GM21576 (cell line): ENCODE measurements at regions not wholly inside any gene's neighbourhood (a gene's known extent, or its start where the extent isn't known, plus 50 kb on each side); places are given as distances from the start of the nearest gene placed in this dataset.
"Not testable (repeated sequence)": the region's sequence is repeated elsewhere in the genome, so short reads cannot be mapped to it uniquely, and the experiment has no call there.

ENCODE experiments used
- ATAC-seq: cut with Tn5 transposase; IDR thresholded peaks from one replicate; pipeline ENCODE4 v1.9.1; 2021; ENCODE audit warnings: mild to moderate bottlenecking, moderate library complexity; ENCODE audit not compliant: unreplicated experiment

DNA sequence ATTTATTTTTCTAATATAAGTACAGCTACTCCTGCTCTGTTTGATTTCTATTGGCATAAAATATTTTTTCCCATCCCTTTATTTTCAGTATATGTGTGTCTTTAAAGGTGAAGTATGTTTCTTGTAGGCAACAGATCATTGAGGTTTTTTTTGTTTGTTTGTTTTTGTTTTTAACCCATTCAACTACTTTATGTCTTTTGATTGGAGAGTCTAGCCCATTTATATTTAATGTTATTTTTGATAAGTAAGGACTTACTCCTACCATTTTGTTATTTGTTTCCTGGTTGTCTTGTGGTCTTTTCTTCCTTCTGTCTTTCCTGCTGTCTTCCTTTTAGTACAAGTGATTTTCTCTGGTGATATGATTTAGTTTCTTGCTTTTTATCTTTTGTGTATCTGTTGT, 285.1 kb upstream of the PROX1 start:
- no peak for ATAC-seq

DNA sequence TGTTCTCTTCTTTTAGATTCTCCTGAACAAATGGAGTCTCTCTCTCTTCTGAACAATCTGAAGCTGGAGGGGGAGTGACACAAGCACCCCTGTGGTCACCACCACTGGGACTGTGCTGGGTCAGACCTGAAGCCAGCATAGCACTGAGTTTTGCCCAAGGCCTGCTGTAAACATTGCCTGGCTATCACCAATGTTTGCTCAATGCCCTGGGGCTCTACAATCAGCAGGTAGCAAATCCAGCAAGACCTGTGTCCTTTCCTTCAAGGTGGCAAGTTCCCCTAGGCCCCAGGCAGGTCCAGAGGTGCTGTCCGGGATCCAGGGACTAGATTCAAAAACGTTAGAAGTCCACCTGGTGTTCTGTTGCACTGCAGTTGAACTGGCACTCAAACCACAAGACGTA, 282.8 kb upstream of the PROX1 start:
- ATAC-seq, result no peak

DNA sequence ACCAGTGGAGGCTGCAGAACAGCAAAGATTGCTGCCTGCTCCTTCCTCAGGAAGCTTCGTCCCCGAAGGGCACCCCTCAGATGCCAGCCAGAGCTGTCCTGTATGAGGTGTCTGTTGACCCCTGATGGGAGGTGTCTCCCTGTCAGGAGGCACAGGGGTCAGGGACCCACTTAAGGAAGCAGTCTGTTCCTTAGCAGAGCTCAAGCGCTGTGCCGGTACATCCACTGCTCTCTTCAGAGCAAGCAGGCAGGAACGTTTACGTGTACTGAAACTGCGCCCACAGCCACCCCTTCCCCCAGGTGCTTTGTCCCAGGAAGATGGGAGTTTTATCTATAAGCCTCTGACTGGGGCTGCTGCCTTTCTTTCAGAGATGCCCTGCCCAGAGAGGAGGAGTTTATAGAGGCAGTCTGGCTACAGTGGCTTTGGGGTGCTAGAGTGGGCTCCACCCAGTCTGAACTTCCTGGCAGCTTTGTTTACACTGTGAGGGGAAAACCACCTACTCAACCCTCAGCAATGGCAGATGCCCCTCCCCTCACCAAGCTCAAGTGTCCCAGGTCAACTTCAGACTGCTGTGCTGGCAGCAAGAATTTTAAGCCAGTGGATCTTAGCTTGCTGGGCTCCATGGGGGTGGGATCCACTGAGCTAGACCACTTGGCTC, 275.8 kb upstream of the PROX1 start:
- not testable (repeated sequence) for ATAC-seq

DNA sequence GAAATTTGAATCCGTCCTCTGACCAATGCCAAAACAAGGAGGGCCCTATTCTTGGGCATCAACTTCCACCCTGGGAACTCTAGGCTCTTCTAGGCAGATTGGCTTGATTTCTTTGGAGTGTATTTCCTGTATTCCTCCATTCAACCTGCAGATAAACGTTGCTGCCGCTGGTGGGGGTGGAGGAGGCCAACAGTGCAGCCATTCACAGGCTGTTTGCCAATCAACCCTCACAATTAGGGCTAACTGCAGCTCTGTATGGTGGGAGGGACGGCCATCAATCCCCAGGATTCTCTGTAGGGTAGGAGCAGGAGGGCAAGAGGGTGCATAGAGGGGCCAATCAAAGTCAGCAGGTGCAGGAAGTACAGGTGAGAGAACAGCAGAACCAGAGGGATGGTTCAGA, 273.1 kb upstream of the PROX1 start:
- no peak for ATAC-seq

DNA sequence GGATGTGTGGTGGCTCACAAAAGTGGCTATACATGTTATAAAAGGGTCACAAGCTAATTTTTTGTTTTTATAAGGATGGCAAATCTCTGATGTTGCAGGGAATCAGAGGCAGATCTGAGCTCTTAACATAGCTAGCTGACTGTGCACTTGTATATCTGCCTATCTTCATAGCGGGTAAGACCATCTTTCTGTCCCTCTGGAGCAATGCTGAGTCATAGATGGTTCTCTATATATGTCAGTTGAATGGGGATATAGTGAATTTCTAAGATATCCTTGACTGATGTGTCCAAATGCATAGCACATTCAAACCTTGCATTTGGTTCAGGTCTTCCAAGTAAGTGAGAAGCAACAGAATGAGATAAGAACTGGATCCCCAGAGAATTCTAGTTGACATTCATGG, 272.6 kb upstream of the PROX1 start:
- no peak for ATAC-seq

DNA sequence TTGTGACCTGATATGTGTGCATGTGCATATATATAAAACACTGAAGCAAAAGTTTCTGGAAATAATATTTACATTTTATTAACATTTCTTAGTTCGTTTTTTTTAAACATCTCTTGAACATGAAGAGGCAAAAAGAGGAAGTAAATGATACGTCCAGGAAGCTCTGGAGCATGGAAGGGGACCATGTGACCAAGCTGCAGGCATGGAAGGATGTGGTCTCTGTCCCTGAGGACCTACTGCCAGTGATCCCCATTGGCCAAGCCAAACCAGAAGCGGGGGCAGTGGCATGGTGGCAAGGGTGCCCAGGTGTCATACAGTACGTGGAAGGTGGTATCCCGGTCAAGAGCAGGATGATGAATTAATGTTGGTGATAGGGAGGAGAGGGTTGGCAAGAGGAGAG, 268.3 kb upstream of the PROX1 start:
- no peak for ATAC-seq

DNA sequence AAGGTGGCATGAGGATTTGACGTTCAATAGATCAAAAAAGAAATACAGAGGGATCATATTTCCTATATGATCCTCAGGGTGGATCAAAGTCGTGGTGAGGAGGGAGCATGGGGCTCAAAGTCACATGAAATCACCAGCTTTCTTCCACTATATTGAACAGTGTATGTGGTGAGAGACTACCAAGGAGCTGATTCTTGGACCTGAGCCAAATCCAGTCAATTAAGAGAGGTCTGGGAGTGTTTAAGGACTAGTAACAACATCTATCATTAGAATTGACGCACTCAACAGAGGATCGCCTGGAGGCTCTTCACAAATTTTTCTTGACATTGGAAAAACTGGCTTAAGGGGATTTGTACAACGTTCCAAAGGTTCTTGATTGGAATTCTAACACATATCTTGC, 267.7 kb upstream of the PROX1 start:
- ATAC-seq, result no peak

DNA sequence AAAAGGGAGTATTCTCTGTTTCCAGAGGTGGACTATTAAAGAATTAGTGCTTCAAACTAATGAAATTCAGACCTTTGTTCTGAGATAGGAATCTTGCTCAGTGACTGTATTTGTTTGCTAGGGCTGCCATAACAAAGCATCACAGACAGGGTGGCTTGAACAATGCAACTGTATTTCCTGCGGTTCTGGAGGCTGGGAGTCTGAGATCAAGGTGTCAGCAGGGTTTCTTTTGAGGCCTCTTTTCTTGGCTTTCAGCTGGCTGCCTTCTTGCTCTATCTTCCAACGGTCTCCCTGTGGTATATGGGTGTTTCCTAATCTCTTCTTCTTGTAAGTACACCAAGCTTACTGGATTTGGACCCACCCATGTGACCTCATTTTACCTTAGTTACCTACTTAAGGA, 264.6 kb upstream of the PROX1 start:
- ATAC-seq, result no peak

DNA sequence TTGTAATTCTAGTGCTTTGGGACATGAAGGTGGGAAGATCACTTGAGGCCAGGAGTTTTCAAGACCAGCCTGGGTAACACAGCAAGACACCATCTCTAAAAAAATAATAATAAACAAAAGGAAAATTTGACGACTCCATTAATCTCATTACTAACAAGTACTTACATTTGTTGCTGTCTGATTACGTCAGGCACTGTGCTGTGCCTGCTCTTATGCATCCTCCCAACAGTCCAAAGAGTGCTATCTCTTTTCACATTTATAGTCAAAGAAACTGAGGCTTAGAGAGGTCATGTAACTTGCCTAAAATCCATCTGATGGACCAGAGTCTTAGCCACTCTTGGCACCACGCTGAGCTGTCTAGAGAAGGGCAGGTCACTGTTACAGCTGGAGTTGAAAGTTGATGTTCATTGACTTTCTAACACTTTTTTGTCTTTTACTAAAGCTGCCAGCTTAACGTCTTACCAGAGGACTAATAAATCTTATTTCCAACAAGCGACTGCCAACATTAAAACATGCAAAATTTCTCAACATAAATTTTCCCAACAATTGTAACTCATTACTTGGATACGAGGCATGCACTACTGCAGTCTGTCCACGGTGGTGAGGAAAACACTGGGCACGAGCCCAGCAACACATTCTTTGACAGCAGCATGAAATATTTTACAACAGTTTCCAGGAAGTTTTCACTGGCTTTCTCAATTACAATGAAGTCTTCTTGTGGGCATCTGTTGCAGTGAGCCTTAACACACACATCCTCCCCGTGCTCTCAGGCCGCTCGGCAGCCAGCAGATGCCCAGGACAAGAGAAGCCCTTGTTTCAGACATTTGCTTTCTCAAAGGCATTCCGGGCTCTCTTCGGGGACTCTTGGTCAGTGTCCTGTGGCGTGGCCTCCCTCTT, 262.9 kb upstream of the PROX1 start:
- no peak for ATAC-seq

DNA sequence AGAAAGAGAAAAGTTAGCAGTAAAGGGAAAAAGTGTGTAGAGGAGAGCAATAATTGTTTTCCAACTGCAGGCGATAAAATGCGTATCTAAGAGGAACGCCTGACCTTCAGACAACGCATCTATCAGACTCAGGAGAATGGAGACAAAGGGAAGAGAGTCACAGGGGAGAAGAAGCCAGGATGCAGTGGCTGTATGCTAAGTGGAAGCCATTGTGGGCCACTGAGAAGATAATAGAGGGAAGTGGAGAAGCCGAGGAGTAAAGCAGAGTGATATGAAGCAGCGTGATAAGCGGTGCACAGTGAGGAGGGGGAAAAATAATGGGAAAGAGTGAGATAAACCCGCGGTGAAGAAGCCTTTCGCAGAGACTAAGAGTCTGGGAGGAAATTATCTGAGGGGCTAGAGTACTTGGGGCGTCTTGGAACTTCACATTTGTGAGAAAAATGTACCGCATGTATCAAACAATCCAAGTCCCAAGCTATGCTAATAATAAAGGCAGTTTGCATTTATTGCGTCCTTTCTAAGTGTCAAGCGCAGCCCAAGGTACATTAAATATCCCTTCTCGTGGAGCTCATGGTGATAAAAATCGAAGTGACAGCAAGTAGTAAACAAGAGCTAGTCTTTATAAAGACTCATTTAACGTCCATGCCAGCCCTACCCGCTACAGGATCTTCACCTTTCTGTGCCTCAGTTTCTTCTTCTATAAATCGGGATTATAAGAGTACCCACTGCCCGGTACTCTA, 259.8 kb upstream of the PROX1 start:
- ATAC-seq, result no peak

DNA sequence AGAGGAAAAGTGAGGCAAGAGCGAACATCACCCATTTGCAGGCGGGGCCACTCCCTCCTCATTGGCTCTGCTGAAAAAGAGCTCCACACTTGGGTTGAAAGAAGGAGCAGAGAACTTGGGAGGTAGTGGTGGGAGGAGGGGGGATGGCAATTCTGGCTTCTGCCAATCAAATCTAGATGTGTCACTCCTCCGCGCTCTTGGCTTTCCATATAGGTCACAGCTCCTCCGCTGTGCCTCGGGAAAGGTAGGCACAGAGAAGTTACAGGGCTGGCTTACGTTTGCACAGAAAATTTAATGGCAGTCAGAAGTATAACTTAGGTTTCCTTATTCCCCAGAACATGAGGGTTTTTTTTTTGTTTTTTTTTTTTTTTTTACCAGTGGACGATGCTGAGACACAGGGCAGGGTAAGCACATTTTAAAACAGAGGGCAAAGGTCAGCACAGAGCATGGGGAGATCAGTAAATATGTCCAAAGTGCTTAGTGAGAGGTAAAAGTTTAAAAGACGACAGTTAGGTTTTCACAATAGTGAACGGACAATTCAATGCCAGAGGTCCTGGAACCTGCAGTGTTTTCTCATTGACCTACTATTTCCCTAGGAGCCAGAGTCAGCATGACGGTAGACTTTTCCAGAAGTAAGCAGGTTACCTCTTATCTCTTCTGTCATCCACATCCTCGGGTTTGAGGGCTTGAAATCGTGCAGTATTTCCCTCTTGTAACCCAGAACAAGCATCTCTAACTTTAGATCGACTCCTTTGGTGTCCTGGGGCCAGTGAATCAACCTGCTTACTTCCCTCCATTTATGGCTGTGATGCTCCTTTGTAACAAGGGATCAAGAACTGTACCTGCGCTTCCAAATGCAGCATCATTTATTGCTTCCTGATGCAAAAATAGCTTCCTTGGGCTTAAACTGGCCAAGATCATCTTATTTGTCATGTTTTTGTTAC, 258.9 kb upstream of the PROX1 start:
- ATAC-seq, result no peak

DNA sequence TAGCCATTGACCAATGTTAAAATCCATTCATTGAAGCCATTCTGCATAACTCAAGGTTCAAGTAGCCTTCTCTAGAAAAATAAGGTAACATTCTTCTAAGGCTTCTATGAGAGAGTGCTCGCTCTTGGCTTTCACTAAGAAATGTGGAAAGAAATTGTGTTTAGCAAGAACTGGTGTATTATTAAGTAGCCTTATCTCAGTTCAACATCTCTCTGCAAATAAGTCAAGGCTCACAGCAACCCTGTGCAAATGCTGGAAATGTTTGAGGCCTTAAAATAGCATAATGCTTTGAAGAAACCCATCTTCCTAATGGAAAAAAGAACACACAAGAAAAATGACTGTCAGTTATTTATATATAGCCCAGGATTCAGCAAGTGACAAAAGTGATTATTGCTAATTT, 254.1 kb upstream of the PROX1 start:
- no peak for ATAC-seq

DNA sequence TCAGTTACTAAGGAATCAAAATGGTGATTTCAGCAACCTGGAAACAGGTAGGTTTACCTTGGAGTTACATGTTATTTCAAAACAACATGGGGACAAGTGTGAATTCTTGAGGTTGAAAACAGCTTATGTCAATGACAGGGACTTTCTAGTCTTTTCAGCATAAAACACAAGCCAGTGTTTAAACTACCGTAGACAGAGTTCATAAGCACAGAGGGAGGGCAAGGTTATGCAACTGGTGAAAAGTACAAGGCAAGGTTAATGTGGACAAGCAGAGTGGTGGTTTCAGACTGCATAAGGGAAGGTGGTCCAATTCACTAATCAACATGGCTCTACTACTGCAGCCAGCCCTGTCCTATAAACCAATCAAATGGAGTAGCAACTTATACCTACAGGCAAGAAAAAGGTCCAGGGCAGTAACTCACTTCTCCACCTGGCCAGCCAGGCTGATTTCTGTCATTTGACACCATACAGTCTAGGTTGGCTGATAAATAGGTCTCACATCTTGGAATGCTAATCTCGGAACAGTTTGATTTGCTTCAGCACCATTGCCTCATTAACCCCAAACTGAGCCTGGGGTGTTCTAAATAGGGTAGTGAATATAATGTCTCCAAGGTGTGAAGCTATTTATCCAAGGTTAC, 250.3 kb upstream of the PROX1 start:
- no peak for ATAC-seq

DNA sequence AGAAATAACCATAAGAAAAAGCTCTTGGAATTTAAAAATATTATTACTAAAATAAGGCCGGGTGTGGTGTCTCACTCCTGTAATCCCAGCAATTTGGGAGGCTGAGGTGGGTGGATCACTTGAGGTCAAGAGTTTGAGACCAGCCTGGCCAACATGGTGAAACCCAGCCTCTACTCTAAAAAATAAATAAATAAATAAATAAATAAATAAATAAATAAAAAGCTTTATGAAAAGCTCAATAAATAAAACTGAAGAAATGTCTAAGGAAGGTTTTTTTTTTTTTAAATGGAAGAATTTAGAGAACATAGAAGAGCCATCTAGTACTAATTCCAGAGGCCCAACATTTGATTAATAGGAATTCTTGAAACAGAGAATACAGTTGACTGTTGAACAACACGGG, 249.1 kb upstream of the PROX1 start:
- no peak for ATAC-seq

DNA sequence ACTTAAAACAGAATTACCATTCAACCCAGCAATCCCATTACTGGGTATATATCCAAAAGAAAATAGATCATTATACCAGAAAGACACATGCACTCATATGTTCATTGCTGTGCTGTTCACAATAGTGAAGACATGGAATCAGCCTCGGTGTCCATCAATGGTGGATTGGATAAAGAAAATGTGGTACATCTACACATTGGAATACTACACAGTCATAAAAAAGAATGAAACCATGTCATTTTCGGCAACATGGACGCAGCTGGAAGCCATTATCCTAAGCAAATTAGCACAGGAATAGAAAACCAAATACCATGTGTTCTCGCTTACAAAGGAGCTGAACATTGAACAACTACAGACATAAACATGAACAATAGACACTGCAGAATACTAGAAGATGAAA, 244.8 kb upstream of the PROX1 start:
- no peak for ATAC-seq

DNA sequence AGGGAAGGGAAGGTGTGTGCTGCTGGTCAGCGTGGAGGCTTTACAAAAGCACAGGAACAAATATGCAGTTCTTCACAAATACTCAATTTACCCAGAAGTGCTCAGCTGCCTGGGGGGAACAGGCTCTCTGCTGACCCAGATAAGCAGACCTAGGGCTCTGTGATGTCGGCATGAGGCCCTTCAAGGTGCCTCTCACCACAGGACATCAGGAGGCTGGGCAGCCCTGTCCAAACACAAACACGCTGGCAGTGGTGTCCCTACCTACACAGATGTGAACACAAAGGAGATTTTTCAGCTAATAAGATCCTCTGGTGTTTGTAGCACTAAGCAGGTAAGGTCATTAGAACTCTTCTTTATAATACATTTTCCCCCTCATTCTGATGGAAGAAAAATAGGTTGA, 243.0 kb upstream of the PROX1 start:
- no peak for ATAC-seq

DNA sequence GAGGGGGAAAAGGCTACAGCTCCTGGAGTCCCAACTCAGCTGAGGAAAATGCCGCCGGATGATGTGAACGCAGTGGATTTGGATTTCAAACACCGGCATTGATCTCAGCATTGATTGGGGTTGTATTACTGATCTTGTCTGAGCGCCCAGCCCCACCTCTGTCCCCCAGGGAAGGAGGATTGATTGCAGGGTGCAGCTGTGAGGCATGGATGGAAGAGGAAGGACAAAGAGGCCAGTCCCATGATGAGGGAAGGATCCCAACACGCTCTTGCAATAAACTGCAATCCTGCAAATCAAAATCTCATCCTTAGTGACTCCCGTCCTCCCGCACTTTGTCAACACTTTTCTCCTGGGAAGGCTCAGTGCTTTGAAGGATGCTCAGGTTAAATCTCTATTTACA, 242.3 kb upstream of the PROX1 start:
- ATAC-seq, result no peak

DNA sequence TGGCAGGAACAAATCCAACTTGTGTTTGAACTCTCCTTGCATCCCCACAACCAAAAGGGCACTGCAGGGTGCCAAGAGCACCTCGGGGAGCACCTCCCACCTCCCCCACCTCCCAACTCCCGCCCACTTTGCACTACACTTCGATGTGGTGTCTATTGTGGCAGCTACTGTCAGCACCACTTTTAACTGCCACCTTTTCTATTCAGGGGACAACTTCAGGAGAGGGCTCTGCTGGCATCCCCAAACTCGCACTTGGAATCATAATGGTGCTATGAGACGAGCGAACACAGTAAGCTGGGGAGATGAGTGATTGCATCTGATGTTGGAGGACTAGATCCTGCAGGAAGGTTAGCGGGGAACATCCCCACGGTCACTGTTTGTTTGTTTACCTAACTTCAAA, 238.2 kb upstream of the PROX1 start:
- no peak for ATAC-seq

DNA sequence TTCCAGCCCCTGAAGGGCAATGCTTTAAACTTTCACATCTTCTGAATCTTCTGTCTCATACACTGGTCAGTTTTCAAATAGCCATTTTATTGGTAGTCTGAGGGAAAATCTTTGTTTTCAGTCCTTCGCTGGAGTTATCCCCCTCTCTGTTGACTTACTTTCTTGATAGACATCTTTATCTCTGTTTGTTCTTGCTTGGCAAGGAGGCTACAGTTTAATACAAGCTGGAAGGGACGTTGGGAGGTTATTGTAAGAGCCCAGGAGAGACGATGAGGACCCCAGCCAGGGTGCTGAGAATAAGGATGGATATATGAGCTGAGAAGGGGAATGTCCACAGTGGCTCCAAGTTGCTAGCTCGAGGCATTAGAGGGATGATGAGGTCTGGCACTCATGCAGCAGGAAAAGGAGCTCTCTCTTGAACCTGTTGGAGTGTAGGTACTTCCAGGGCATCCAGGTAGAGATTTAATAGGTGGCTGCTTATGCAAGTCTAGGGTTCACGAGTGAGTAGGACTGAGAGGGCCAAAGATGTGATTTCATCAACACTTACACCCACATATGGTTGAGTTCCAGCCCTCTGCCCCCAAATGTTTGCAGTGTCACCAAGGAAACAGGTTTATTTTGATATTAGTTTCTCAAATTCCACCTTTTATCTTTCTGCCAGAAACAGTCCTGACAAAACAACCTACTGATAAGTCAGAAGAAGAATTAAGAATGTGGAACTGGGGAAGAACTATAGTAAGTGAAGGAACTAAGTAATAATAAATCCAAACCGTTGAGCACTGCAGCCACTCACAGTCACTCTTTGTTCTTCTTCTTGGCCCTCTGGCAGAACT, 237.3 kb upstream of the PROX1 start:
- ATAC-seq, result no peak

DNA sequence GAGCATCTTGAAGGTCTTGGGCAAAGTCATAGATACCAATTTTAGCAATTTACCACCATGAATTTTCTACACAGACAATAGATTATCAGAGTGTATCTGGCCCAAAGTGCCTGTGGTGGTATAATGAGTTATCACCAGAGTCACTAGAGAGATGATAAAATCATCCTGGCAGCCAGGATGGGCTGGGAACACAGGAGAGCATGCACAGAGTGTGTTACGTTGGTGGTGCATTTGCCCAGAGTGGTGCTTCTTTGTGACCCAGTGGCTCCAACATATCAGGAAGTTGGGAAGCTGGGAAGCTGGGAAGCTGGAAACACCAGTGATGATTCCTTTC, 236.7 kb upstream of the PROX1 start:
- no peak for ATAC-seq
